ENCODE measurements at regions not wholly inside any gene's neighbourhood (a gene's known extent, or its start where the extent isn't known, plus 50 kb on each side); places are given as distances from the start of the nearest gene placed in this dataset.

- Histone ChIP-seq H3K27me3 (no peaks in the 10 kb centered on the region), H3K79me2 (no peaks in the 10 kb centered on the region), H3K27ac (peak overlapping the region; percentile 51), H4K20me1 (ENCODE audit: insufficient read depth, poor library complexity, severe bottlenecking) (no peaks in the 10 kb centered on the region), H3K4me2 (no peak overlapping the region), H3K36me3 (replicated peaks; ENCODE audit: insufficient read depth, low read depth) (no peaks in the 10 kb centered on the region), H3K9me2 (replicated peaks; ENCODE audit: insufficient read depth) (no peaks in the 10 kb centered on the region), H3K4me1 (ENCODE audit: insufficient read depth) (peaks cover 33% of the 10 kb centered on the region), H2AFZ (no peak overlapping the region), H3K4me3 (no peak overlapping the region), H3K9me3 (ENCODE audit: low read depth) (no peaks in the 10 kb centered on the region)
- TF ChIP-seq, protein P1, sequence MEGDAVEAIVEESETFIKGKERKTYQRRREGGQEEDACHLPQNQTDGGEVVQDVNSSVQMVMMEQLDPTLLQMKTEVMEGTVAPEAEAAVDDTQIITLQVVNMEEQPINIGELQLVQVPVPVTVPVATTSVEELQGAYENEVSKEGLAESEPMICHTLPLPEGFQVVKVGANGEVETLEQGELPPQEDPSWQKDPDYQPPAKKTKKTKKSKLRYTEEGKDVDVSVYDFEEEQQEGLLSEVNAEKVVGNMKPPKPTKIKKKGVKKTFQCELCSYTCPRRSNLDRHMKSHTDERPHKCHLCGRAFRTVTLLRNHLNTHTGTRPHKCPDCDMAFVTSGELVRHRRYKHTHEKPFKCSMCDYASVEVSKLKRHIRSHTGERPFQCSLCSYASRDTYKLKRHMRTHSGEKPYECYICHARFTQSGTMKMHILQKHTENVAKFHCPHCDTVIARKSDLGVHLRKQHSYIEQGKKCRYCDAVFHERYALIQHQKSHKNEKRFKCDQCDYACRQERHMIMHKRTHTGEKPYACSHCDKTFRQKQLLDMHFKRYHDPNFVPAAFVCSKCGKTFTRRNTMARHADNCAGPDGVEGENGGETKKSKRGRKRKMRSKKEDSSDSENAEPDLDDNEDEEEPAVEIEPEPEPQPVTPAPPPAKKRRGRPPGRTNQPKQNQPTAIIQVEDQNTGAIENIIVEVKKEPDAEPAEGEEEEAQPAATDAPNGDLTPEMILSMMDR (IDR thresholded peaks at IDR 0.05; ENCODE audit: poor library complexity) = no peak
- TF ChIP-seq EZH2 (IDR thresholded peaks at IDR 0.05; ENCODE audit: borderline replicate concordance) (no peak), EZH2phosphoT487 (IDR thresholded peaks at IDR 0.05; ENCODE audit: low read depth, severe bottlenecking, unreplicated experiment) (no peak)
- no peak for DNase-seq (ENCODE audit: low spot score)
- 80% methylated on average over 6 of the region's 6 CpGs for WGBS (ENCODE audit: low lambda C conversion rate, missing lambda C conversion rate)
Measured at GRCh38 chr6:44049989-44050871, 77.0 kb downstream of the MRPL14 start.

GRCh38 chr6:44049163-44049988, 77.9 kb downstream of the MRPL14 start:
- H3K27me3 ChIP-seq = no peaks in the 10 kb centered on the region
- no peaks in the 10 kb centered on the region for H4K20me1 ChIP-seq (ENCODE audit: insufficient read depth, poor library complexity, severe bottlenecking)
- H3K27ac ChIP-seq = peak overlapping the region; percentile 51
- H3K4me2 ChIP-seq = no peak overlapping the region
- H3K9me3 ChIP-seq (ENCODE audit: low read depth) = no peaks in the 10 kb centered on the region
- peaks cover 28% of the 10 kb centered on the region for H3K4me1 ChIP-seq (ENCODE audit: insufficient read depth)
- no peaks in the 10 kb centered on the region for H3K79me2 ChIP-seq
- no peaks in the 10 kb centered on the region for H3K36me3 ChIP-seq (replicated peaks; ENCODE audit: insufficient read depth, low read depth)
- no peaks in the 10 kb centered on the region for H3K9me2 ChIP-seq (replicated peaks; ENCODE audit: insufficient read depth)
- TF ChIP-seq, protein P1 (IDR thresholded peaks at IDR 0.05; ENCODE audit: poor library complexity) = no peak
- TF ChIP-seq EZH2phosphoT487 (IDR thresholded peaks at IDR 0.05; ENCODE audit: low read depth, severe bottlenecking, unreplicated experiment) = no peak
- TF ChIP-seq EZH2 (IDR thresholded peaks at IDR 0.05; ENCODE audit: borderline replicate concordance) = no peak
- H3K4me3 ChIP-seq = no peak overlapping the region
- no peak for DNase-seq (ENCODE audit: low spot score)
- WGBS (ENCODE audit: low lambda C conversion rate, missing lambda C conversion rate) = 71% methylated on average over 6 of the region's 6 CpGs
- H2AFZ ChIP-seq = no peak overlapping the region

GRCh38 chr6:44048277-44048676, 79.0 kb downstream of the MRPL14 start:
- no peak overlapping the region for H3K4me2 ChIP-seq
- no peak overlapping the region for H2AFZ ChIP-seq
- H3K4me1 ChIP-seq (ENCODE audit: insufficient read depth) = peaks cover 38% of the 10 kb centered on the region
- no peaks in the 10 kb centered on the region for H3K9me3 ChIP-seq (ENCODE audit: low read depth)
- H3K27ac ChIP-seq = no peak overlapping the region
- no peaks in the 10 kb centered on the region for H3K9me2 ChIP-seq (replicated peaks; ENCODE audit: insufficient read depth)
- H3K27me3 ChIP-seq = no peaks in the 10 kb centered on the region
- TF ChIP-seq EZH2 (IDR thresholded peaks at IDR 0.05; ENCODE audit: borderline replicate concordance) (no peak), EZH2phosphoT487 (IDR thresholded peaks at IDR 0.05; ENCODE audit: low read depth, severe bottlenecking, unreplicated experiment) (no peak)
- TF ChIP-seq, protein P1 (IDR thresholded peaks at IDR 0.05; ENCODE audit: poor library complexity) = no peak
- no peaks in the 10 kb centered on the region for H3K79me2 ChIP-seq
- DNase-seq (ENCODE audit: low spot score) = no peak
- no peaks in the 10 kb centered on the region for H4K20me1 ChIP-seq (ENCODE audit: insufficient read depth, poor library complexity, severe bottlenecking)
- 90% methylated on average over 6 of the region's 6 CpGs for WGBS (ENCODE audit: low lambda C conversion rate, missing lambda C conversion rate)
- H3K36me3 ChIP-seq (replicated peaks; ENCODE audit: insufficient read depth, low read depth) = no peaks in the 10 kb centered on the region
- no peak overlapping the region for H3K4me3 ChIP-seq

Measured in hepatocyte (in vitro differentiated cells).